ENCODE measurements at regions not wholly inside any gene's neighbourhood (a gene's known extent, or its start where the extent isn't known, plus 50 kb on each side); places are given as distances from the start of the nearest gene placed in this dataset.

GRCh38 chr6:109299776-109300564 is 82.3 kb downstream of the CD164 start:
- TF ChIP-seq, protein P1, sequence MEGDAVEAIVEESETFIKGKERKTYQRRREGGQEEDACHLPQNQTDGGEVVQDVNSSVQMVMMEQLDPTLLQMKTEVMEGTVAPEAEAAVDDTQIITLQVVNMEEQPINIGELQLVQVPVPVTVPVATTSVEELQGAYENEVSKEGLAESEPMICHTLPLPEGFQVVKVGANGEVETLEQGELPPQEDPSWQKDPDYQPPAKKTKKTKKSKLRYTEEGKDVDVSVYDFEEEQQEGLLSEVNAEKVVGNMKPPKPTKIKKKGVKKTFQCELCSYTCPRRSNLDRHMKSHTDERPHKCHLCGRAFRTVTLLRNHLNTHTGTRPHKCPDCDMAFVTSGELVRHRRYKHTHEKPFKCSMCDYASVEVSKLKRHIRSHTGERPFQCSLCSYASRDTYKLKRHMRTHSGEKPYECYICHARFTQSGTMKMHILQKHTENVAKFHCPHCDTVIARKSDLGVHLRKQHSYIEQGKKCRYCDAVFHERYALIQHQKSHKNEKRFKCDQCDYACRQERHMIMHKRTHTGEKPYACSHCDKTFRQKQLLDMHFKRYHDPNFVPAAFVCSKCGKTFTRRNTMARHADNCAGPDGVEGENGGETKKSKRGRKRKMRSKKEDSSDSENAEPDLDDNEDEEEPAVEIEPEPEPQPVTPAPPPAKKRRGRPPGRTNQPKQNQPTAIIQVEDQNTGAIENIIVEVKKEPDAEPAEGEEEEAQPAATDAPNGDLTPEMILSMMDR (IDR thresholded peaks at IDR 0.05): no peak
- no peak for TF ChIP-seq POLR2A (IDR thresholded peaks at IDR 0.05)
